IMR-90 (cell line): ENCODE measurements at regions not wholly inside any gene's neighbourhood (a gene's known extent, or its start where the extent isn't known, plus 50 kb on each side); places are given as distances from the start of the nearest gene placed in this dataset.

Source experiments
- ATAC-seq: fragments of 200-7000 bp; cut with Tn5 transposase; 2 replicates; pipeline ENCODE4 v1.9.1; 2020; ENCODE audit warnings: low read depth, mild to moderate bottlenecking, moderate library complexity
- BruUV-seq: library from RNA; stranded (reverse); fragments of 400-500 nt; replicated peaks from 2 replicates; lab custom pipeline; 2021; lab: Mats Ljungman, UMichigan
- CTCF ChIA-PET: fragments of 300-600 bp; formaldehyde crosslinking; extraction: SDS; loops from one replicate; lab custom pipeline; 2021; ENCODE audit warnings: antibody characterized with exemption; lab: Yijun Ruan, JAX
- POLR2A ChIA-PET: fragments of 300-600 bp; sonication (Branson Sonifier 250); formaldehyde crosslinking; loops from one replicate; lab custom pipeline; 2022; ENCODE audit warnings: antibody characterized with exemption; ENCODE audit not compliant: unreplicated experiment; lab: Charles Lee
- DNase-seq: peaks from one replicate; pipeline ENCODE4 v3.0.0; 2013
- H2AFZ ChIP-seq: replicated peaks from 2 replicates; pipeline ENCODE3; 2013; ENCODE audit warnings: low read length, mild to moderate bottlenecking; ENCODE audit not compliant: poor library complexity
- H2AK5ac ChIP-seq: 2 replicates; pipeline ENCODE4 v1.6.1; 2013; ENCODE audit warnings: low read depth, low read length, inconsistent platforms
- H2AK9ac ChIP-seq: replicated peaks from 2 replicates; pipeline ENCODE3; 2013; ENCODE audit warnings: mild to moderate bottlenecking, low read depth, low read length, moderate library complexity; ENCODE audit not compliant: poor library complexity
- H2BK120ac ChIP-seq: 2 replicates; pipeline ENCODE4 v1.6.1; 2013; ENCODE audit warnings: low read depth, low read length, inconsistent platforms
- H2BK15ac ChIP-seq: 3 replicates; pipeline ENCODE4 v1.6.1; 2013; ENCODE audit warnings: low read depth, low read length, inconsistent platforms
- H2BK20ac ChIP-seq: 2 replicates; pipeline ENCODE4 v1.6.1; 2013; ENCODE audit warnings: low read depth, mild to moderate bottlenecking, inconsistent platforms, low read length, moderate library complexity
- H2BK5ac ChIP-seq: 2 replicates; pipeline ENCODE4 v1.6.1; 2013; ENCODE audit warnings: mild to moderate bottlenecking, low read depth, low read length, inconsistent platforms; ENCODE audit not compliant: poor library complexity, severe bottlenecking
- H3K14ac ChIP-seq: replicated peaks from 2 replicates; pipeline ENCODE4 v1.6.1; 2013; ENCODE audit warnings: low read depth, low read length, inconsistent platforms
- H3K18ac ChIP-seq: 2 replicates; pipeline ENCODE4 v1.6.1; 2013; ENCODE audit warnings: low read depth, low read length, control low read depth
- H3K23ac ChIP-seq: 2 replicates; pipeline ENCODE4 v1.6.1; 2013; ENCODE audit warnings: low read depth, low read length, inconsistent platforms
- H3K27ac ChIP-seq: 2 replicates; pipeline ENCODE4 v1.5.1; 2013; ENCODE audit warnings: mild to moderate bottlenecking, control low read depth, low read length; ENCODE audit not compliant: insufficient read depth
- H3K27me3 ChIP-seq: 2 replicates; pipeline ENCODE4 v1.6.1; 2013; ENCODE audit warnings: low read length; ENCODE audit not compliant: control insufficient read depth, insufficient read depth
- H3K36me3 ChIP-seq: 2 replicates; pipeline ENCODE4 v1.6.1; 2013; ENCODE audit warnings: low read length, mixed read lengths; ENCODE audit not compliant: control insufficient read depth, insufficient read depth
- H3K4ac ChIP-seq: 2 replicates; pipeline ENCODE4 v1.6.1; 2013; ENCODE audit warnings: low read depth, low read length, inconsistent platforms
- H3K4me1 ChIP-seq: 2 replicates; pipeline ENCODE4 v1.6.1; 2013; ENCODE audit warnings: low read length, mixed read lengths; ENCODE audit not compliant: control insufficient read depth, insufficient read depth
- H3K4me2 ChIP-seq: 2 replicates; pipeline ENCODE4 v1.6.1; 2013; ENCODE audit warnings: low read depth, mild to moderate bottlenecking, control low read depth, low read length, moderate library complexity
- H3K4me3 ChIP-seq: 2 replicates; pipeline ENCODE4 v1.5.1; 2013; ENCODE audit warnings: low read depth, mild to moderate bottlenecking, control low read depth, low read length, moderate library complexity; ENCODE audit not compliant: insufficient read depth
- H3K56ac ChIP-seq: 2 replicates; pipeline ENCODE4 v1.6.1; 2013; ENCODE audit warnings: low read length, inconsistent platforms; ENCODE audit not compliant: insufficient read depth; ENCODE audit errors: extremely low read depth
- H3K79me1 ChIP-seq, 2 experiments: 2 replicates each; pipeline ENCODE4 v1.6.1; 2013; ENCODE audit warnings: low read length in 2 of 2, inconsistent platforms in 1 of 2, low read depth in 1 of 2
- H3K9ac ChIP-seq: 2 replicates; pipeline ENCODE4 v1.6.1; 2013; ENCODE audit warnings: low read depth, low read length, control low read depth
- H3K9me1 ChIP-seq: 2 replicates; pipeline ENCODE4 v1.6.1; 2013; ENCODE audit warnings: low read length, inconsistent platforms; ENCODE audit not compliant: insufficient read depth
- H3K9me3 ChIP-seq: 2 replicates; pipeline ENCODE4 v1.6.1; 2013; ENCODE audit warnings: low read length; ENCODE audit not compliant: control insufficient read depth, insufficient read depth
- H4K20me1 ChIP-seq: 2 replicates; pipeline ENCODE4 v1.6.1; 2013; ENCODE audit warnings: low read length, inconsistent platforms; ENCODE audit not compliant: insufficient read depth
- H4K5ac ChIP-seq: 2 replicates; pipeline ENCODE4 v1.6.1; 2013; ENCODE audit warnings: mild to moderate bottlenecking, low read depth, low read length, control low read depth
- H4K8ac ChIP-seq, 2 experiments: 2 replicates each; pipeline ENCODE4 v1.6.1; 2013; ENCODE audit warnings: low read depth in 2 of 2, low read length in 2 of 2, control low read depth in 1 of 2, inconsistent platforms in 1 of 2
- H4K91ac ChIP-seq: 2 replicates; pipeline ENCODE4 v1.6.1; 2013; ENCODE audit warnings: low read depth, low read length, inconsistent platforms; ENCODE audit not compliant: insufficient read depth
- BHLHE40 ChIP-seq: fragments of 150-350 bp; IDR thresholded peaks from 2 replicates; pipeline ENCODE4 v1.6.1; 2016; ENCODE audit warnings: mild to moderate bottlenecking, low read depth, low read length
- CHD1 ChIP-seq: IDR thresholded peaks from 2 replicates; pipeline ENCODE4 v1.6.1; 2012; ENCODE audit warnings: low read depth, low read length, improper control_type of control experiment
- CTCF ChIP-seq: conservative IDR thresholded peaks from 2 replicates; pipeline ENCODE4 v1.5.1; 2012; ENCODE audit warnings: mild to moderate bottlenecking, low read depth, low read length, improper control_type of control experiment
- ELK1 ChIP-seq: fragments of 150-350 bp; IDR thresholded peaks from 2 replicates; pipeline ENCODE4 v1.6.1; 2016; ENCODE audit warnings: low read depth, mild to moderate bottlenecking, low read length, moderate library complexity, borderline replicate concordance
- MAFK ChIP-seq: IDR thresholded peaks from 2 replicates; pipeline ENCODE4 v1.6.1; 2012; ENCODE audit warnings: low read depth, low read length, improper control_type of control experiment
- MAZ ChIP-seq: IDR thresholded peaks from 2 replicates; pipeline ENCODE4 v1.6.1; 2012; ENCODE audit warnings: low read depth, mild to moderate bottlenecking, low read length, improper control_type of control experiment, moderate library complexity, borderline replicate concordance
- NFE2L2 ChIP-seq: fragments of 150-350 bp; IDR thresholded peaks from 2 replicates; pipeline ENCODE4 v1.6.1; 2016; ENCODE audit warnings: low read depth, mild to moderate bottlenecking, low read length
- RAD21 ChIP-seq: IDR thresholded peaks from 2 replicates; pipeline ENCODE4 v1.6.1; 2012; ENCODE audit warnings: low read length, improper control_type of control experiment
- RFX5 ChIP-seq: IDR thresholded peaks from 2 replicates; pipeline ENCODE4 v1.8.0; 2012; ENCODE audit warnings: low read depth, mild to moderate bottlenecking, low read length, moderate library complexity
- SMC3 ChIP-seq: fragments of 150-350 bp; IDR thresholded peaks from 2 replicates; pipeline ENCODE4 v1.6.1; 2016; ENCODE audit warnings: low read depth, mild to moderate bottlenecking, antibody characterized with exemption, low read length, moderate library complexity
- USF2 ChIP-seq: fragments of 150-350 bp; IDR thresholded peaks from 2 replicates; pipeline ENCODE4 v1.6.1; 2017; ENCODE audit warnings: mild to moderate bottlenecking, antibody characterized with exemption, low read length, low read depth
- WGBS, 2 experiments: methylation state at CpG; one replicate each; pipeline versions ENCODE4 v1.1.5 to v1.1.7; 2013; ENCODE audit warnings: missing lambda C conversion rate in 2 of 2; ENCODE audit not compliant: insufficient read length in 1 of 2; ENCODE audit errors: extremely low coverage in 2 of 2; 5-methylcytosine and 5-hydroxymethylcytosine counted together
- dilution Hi-C: fragments of 300-500 bp; cut with HindIII; formaldehyde crosslinking; loops from one replicate; pipeline ENCODE4 v1.14.3; 2018; ENCODE audit warnings: low sequenced_read_pairs; ENCODE audit not compliant: unreplicated experiment
- in situ Hi-C: fragments of 300-500 bp; cut with MboI; formaldehyde crosslinking; loops from 3 replicates; pipeline ENCODE4 v1.14.3; 2019; ENCODE audit warnings: low sequenced_read_pairs, inconsistent platforms, mixed read lengths
- intact Hi-C: fragments of 100-400 bp; cut with micrococcal nuclease; formaldehyde crosslinking; loops from 2 replicates; pipeline ENCODE4 v1.10.0; 2022

GRCh38 chr14:94974893-94975292 is 182.4 kb downstream of the DICER1 start:
- H3K9me1 ChIP-seq: no peaks in the 10 kb centered on the region
- WGBS, 2 experiments: no CpG with 5 or more reads among the region's 3 CpGs
- H3K18ac ChIP-seq: no peak overlapping the region
- H3K14ac ChIP-seq: no peak overlapping the region
- H3K9ac ChIP-seq: no peak overlapping the region
- no peak for DNase-seq
- intact Hi-C loops (no loop called here), dilution Hi-C loops (no loop called here), in situ Hi-C loops (no loop called here)
- H3K4me2 ChIP-seq: no peak overlapping the region
- H4K5ac ChIP-seq: no peak overlapping the region
- BruUV-seq: no TSS peak
- H3K4ac ChIP-seq: no peak overlapping the region
- H2AK9ac ChIP-seq: no peak overlapping the region
- TF ChIP-seq RAD21 (no peak), MAFK (no peak), NFE2L2 (no peak), CTCF (no peak), RFX5 (no peak), MAZ (no peak), ELK1 (no peak), CHD1 (no peak), USF2 (no peak), SMC3 (no peak), BHLHE40 (no peak)
- H4K20me1 ChIP-seq: no peaks in the 10 kb centered on the region
- H3K23ac ChIP-seq: no peak overlapping the region
- no peak overlapping the region for H3K4me3 ChIP-seq
- H2BK15ac ChIP-seq: no peak overlapping the region
- no peak overlapping the region for H3K56ac ChIP-seq
- no peak overlapping the region for H4K8ac ChIP-seq
- H3K27me3 ChIP-seq: no peaks in the 10 kb centered on the region
- no peaks in the 10 kb centered on the region for H3K4me1 ChIP-seq
- no peak overlapping the region for H2AK5ac ChIP-seq
- no peak overlapping the region for H2BK20ac ChIP-seq
- ChIA-PET CTCF (no interaction called here), POLR2A (no interaction called here)
- H3K9me3 ChIP-seq: peaks cover 2% of the 10 kb centered on the region; the same call in 1 of the 2 replicates
- H2BK120ac ChIP-seq: no peak overlapping the region
- H3K79me1 ChIP-seq: no peaks in the 10 kb centered on the region
- H2BK5ac ChIP-seq: no peak overlapping the region
- no peak overlapping the region for H4K91ac ChIP-seq
- no peak overlapping the region for H3K27ac ChIP-seq
- H2AFZ ChIP-seq: no peak overlapping the region
- H3K36me3 ChIP-seq: no peaks in the 10 kb centered on the region
- ATAC-seq: no peak
